Keratinocyte (primary cell): ENCODE measurements at regions not wholly inside any gene's neighbourhood (a gene's known extent, or its start where the extent isn't known, plus 50 kb on each side); places are given as distances from the start of the nearest gene placed in this dataset.

ENCODE experiments used
- DNase-seq: peaks from one replicate; pipeline ENCODE4 v3.0.0-alpha.2; 2011; ENCODE audit warnings: low read depth, missing footprints, low spot score
- FAIRE-seq: peaks from 2 replicates; lab custom pipeline; 2011; peaks lifted over from hg19 to GRCh38; lab: Jason Lieb, UNC
- H2AFZ ChIP-seq: 2 replicates; pipeline ENCODE4 v1.6.0; 2012; ENCODE audit warnings: low read length, control low read depth, inconsistent platforms; ENCODE audit not compliant: control insufficient read depth
- H3K27ac ChIP-seq: 2 replicates; pipeline ENCODE4 v1.5.1; 2011; ENCODE audit warnings: low read length; ENCODE audit not compliant: control insufficient read depth, insufficient read depth
- H3K27me3 ChIP-seq: 3 replicates; pipeline ENCODE4 v1.6.0; 2011; ENCODE audit warnings: low read length; ENCODE audit not compliant: control insufficient read depth, insufficient read depth; ENCODE audit errors: extremely low read depth
- H3K36me3 ChIP-seq, 2 experiments: 2 replicates in 1 of 2; 3 replicates in 1 of 2; pipeline ENCODE4 v1.5.1; 2011; ENCODE audit warnings: low read length in 2 of 2, mild to moderate bottlenecking in 1 of 2; ENCODE audit not compliant: control insufficient read depth in 2 of 2, insufficient read depth in 2 of 2; ENCODE audit errors: extremely low read depth in 1 of 2
- H3K4me1 ChIP-seq: 3 replicates; pipeline ENCODE4 v1.5.1; 2011; ENCODE audit warnings: low read length; ENCODE audit not compliant: control insufficient read depth, insufficient read depth; ENCODE audit errors: extremely low read depth
- H3K4me2 ChIP-seq: 3 replicates; pipeline ENCODE4 v1.6.0; 2011; ENCODE audit warnings: low read depth, low read length; ENCODE audit not compliant: control insufficient read depth, insufficient read depth; ENCODE audit errors: extremely low read depth
- H3K4me3 ChIP-seq, 3 experiments: fragments of 200-600 bp in 1 of 3; sonication (generic) in 1 of 3; 2 replicates in 2 of 3; 3 replicates in 1 of 3; pipeline ENCODE4 v1.5.1; 2011 to 2016; ENCODE audit warnings: low read length in 3 of 3, mild to moderate bottlenecking in 3 of 3, control low read depth in 2 of 3, inconsistent platforms in 1 of 3, low read depth in 1 of 3, mixed read lengths in 1 of 3, mixed run types in 1 of 3, moderate library complexity in 1 of 3; ENCODE audit not compliant: control insufficient read depth in 2 of 3, insufficient read depth in 2 of 3; ENCODE audit errors: extremely low read depth in 1 of 3
- H3K79me2 ChIP-seq: 2 replicates; pipeline ENCODE4 v1.6.0; 2012; ENCODE audit warnings: low read length; ENCODE audit not compliant: control insufficient read depth, insufficient read depth
- H3K9ac ChIP-seq: 3 replicates; pipeline ENCODE4 v1.6.0; 2011; ENCODE audit warnings: low read length; ENCODE audit not compliant: control insufficient read depth, insufficient read depth; ENCODE audit errors: extremely low read depth
- H3K9me1 ChIP-seq: 3 replicates; pipeline ENCODE4 v1.6.0; 2011; ENCODE audit warnings: low read length; ENCODE audit not compliant: control insufficient read depth, insufficient read depth; ENCODE audit errors: extremely low read depth
- H3K9me3 ChIP-seq: 2 replicates; pipeline ENCODE4 v1.5.1; 2012; ENCODE audit warnings: low read depth, low read length; ENCODE audit not compliant: control insufficient read depth
- H4K20me1 ChIP-seq: 3 replicates; pipeline ENCODE4 v1.6.0; 2011; ENCODE audit warnings: low read length; ENCODE audit not compliant: control insufficient read depth, insufficient read depth; ENCODE audit errors: extremely low read depth
- EZH2 ChIP-seq: IDR thresholded peaks from one replicate; pipeline ENCODE4 v1.6.1; 2012; ENCODE audit warnings: inconsistent platforms, mild to moderate bottlenecking, low read length, moderate library complexity
- dilution Hi-C: fragments of 300-500 bp; cut with MboI; formaldehyde crosslinking; loops from one replicate; pipeline ENCODE4 v1.7.0; 2020; ENCODE audit warnings: low sequenced_read_pairs; ENCODE audit not compliant: extremely low pct_ligation_motif_present
- TF ChIP-seq, protein P1 (sequence below), 3 experiments: IDR thresholded peaks in 1 of 3; conservative IDR thresholded peaks in 1 of 3; optimal IDR thresholded peaks in 1 of 3; 2 replicates in 2 of 3; 3 replicates in 1 of 3; pipeline versions ENCODE3 to v1.5.1; 2011; ENCODE audit warnings: low read length in 3 of 3, mild to moderate bottlenecking in 3 of 3, moderate library complexity in 2 of 3, control low read depth in 1 of 3, inconsistent platforms in 1 of 3; ENCODE audit not compliant: insufficient read depth in 2 of 3; ENCODE audit errors: extremely low read depth in 1 of 3

DNA sequence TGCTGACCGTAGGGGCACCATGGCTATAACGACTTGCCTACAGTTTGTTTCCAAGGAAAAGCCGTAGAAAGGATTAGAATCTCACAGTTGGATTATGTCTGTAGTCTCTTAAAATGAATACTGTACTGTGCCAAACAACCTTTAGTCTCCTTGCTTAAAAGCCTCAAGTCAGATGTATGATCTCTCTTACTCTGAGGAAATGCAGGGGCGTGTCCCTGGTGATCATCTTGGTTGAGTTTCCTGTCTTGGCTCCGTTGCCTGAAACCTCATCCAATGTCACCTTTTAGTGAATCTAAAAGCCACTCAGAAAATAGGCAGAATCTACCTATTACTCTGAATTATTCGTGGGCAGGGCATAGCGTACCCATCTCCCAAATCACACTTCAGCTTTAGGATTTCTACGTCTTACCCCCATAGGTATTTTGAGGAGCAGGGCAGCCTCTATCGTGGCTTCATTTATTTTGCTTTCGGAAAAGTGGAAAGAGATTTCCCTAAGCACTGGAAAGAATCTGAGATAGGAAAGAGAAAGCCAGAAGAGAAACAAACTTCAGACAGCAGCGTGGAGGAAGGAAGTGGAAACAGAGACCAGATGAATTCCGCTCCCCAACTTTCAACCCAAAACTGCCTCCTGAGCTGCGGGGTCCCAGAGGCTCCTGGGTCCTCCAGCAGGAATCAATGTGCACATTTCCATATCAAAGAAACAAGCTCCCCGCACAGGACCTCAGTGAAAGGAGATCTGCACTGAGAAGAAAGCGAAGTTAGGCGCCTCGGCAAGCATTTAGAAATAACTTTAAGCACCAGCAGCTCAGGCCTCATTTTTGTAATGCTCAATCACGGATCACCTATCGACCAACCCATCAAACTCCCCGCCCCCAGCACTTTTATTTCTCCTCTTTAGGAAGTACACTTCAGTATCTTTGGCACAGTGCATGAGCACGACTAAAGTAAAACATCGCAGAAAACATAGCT lies 245.8 kb downstream of the ETS1 start:
- TF ChIP-seq, protein P1, sequence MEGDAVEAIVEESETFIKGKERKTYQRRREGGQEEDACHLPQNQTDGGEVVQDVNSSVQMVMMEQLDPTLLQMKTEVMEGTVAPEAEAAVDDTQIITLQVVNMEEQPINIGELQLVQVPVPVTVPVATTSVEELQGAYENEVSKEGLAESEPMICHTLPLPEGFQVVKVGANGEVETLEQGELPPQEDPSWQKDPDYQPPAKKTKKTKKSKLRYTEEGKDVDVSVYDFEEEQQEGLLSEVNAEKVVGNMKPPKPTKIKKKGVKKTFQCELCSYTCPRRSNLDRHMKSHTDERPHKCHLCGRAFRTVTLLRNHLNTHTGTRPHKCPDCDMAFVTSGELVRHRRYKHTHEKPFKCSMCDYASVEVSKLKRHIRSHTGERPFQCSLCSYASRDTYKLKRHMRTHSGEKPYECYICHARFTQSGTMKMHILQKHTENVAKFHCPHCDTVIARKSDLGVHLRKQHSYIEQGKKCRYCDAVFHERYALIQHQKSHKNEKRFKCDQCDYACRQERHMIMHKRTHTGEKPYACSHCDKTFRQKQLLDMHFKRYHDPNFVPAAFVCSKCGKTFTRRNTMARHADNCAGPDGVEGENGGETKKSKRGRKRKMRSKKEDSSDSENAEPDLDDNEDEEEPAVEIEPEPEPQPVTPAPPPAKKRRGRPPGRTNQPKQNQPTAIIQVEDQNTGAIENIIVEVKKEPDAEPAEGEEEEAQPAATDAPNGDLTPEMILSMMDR (optimal IDR thresholded peaks at IDR 0.05 in 1 of 3, IDR thresholded peaks at IDR 0.05 in 1 of 3, conservative IDR thresholded peaks at IDR 0.05 in 1 of 3; ENCODE audit: extremely low read depth in 1 of 3, insufficient read depth in 2 of 3, low read length in 3 of 3), result no peak
- TF ChIP-seq EZH2, result no peak
- Histone ChIP-seq H3K79me2 (no peaks in the 10 kb centered on the region), H2AFZ (no peak overlapping the region), H3K4me3 (no peak overlapping the region), H3K4me2 (no peak overlapping the region), H3K9me3 (no peaks in the 10 kb centered on the region), H3K9ac (no peak overlapping the region), H3K27ac (no peak overlapping the region), H3K27me3 (no peaks in the 10 kb centered on the region), H3K4me1 (no peaks in the 10 kb centered on the region), H3K9me1 (no peaks in the 10 kb centered on the region), H3K36me3 (no peaks in the 10 kb centered on the region), H4K20me1 (no peaks in the 10 kb centered on the region)
- dilution Hi-C loops, result no loop called here
- DNase-seq (no peak), FAIRE-seq (no peak)

DNA sequence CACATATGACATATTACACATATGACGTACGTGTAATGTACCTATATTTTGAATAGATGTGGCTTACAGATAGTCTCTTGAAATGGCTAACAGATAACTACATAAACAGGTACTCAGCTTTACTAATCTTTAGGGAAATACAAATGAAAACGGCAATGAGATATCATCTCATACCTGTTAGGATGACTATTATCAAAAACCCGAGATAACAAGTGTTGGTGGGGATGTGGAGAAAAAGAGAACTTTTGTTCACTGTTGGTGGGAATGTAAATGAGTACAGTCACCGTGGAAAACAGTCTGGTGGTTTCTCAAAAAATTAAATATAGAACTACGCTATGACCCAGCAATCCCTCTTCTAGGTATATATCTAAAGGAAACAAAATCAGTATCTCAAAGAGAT lies 247.6 kb downstream of the ETS1 start:
- Histone ChIP-seq H4K20me1 (no peaks in the 10 kb centered on the region), H3K27me3 (no peaks in the 10 kb centered on the region), H3K79me2 (no peaks in the 10 kb centered on the region), H3K27ac (no peak overlapping the region), H3K9ac (no peak overlapping the region), H3K9me3 (no peaks in the 10 kb centered on the region), H3K36me3 (no peaks in the 10 kb centered on the region), H3K9me1 (no peaks in the 10 kb centered on the region), H3K4me2 (no peak overlapping the region), H3K4me3 (no peak overlapping the region), H3K4me1 (no peaks in the 10 kb centered on the region), H2AFZ (no peak overlapping the region)
- no peak for FAIRE-seq
- DNase-seq, result no peak
- no peak for TF ChIP-seq EZH2
- TF ChIP-seq, protein P1 (optimal IDR thresholded peaks at IDR 0.05 in 1 of 3, IDR thresholded peaks at IDR 0.05 in 1 of 3, conservative IDR thresholded peaks at IDR 0.05 in 1 of 3; ENCODE audit: extremely low read depth in 1 of 3, insufficient read depth in 2 of 3, low read length in 3 of 3), result no peak
- dilution Hi-C loops, result no loop called here
